Activated B cell treated with CpG ODN at 0.5 μM for 24 hours (primary cell): ENCODE measurements at regions not wholly inside any gene's neighbourhood (a gene's known extent, or its start where the extent isn't known, plus 50 kb on each side); places are given as distances from the start of the nearest gene placed in this dataset.
"Not testable (repeated sequence)": the region's sequence is repeated elsewhere in the genome, so short reads cannot be mapped to it uniquely, and the experiment has no call there.

Source experiments
- ATAC-seq: fragments of 200-7000 bp; cut with Tn5 transposase; one replicate; pipeline ENCODE4 v1.10.0; 2021; ENCODE audit warnings: low read depth, mild to moderate bottlenecking, moderate library complexity
- CTCF ChIA-PET: fragments of 350-600 bp; sonication (Branson Sonifier 250); formaldehyde crosslinking; loops from one replicate; lab custom pipeline; 2021; ENCODE audit warnings: antibody characterized with exemption; lab: Charles Lee
- POLR2A ChIA-PET: fragments of 350-600 bp; sonication (Branson Sonifier 250); formaldehyde crosslinking; loops from one replicate; lab custom pipeline; 2021; ENCODE audit warnings: antibody characterized with exemption; lab: Charles Lee
- DNase-seq: peaks from one replicate; pipeline ENCODE4 v3.0.0; 2022
- H3K27ac Mint-ChIP-seq: one replicate; pipeline ENCODE4 v1.8.0; 2020; ENCODE audit warnings: mixed read lengths
- H3K27me3 Mint-ChIP-seq: one replicate; pipeline ENCODE4 v1.8.0; 2021; ENCODE audit warnings: mixed read lengths
- H3K36me3 Mint-ChIP-seq: one replicate; pipeline ENCODE4 v1.8.0; 2021; ENCODE audit warnings: low read depth, mixed read lengths
- H3K4me1 Mint-ChIP-seq: one replicate; pipeline ENCODE4 v1.8.0; 2021; ENCODE audit warnings: mixed read lengths
- H3K4me3 Mint-ChIP-seq: one replicate; pipeline ENCODE4 v1.8.0; 2020; ENCODE audit warnings: mild to moderate bottlenecking, mixed read lengths
- H3K9me3 Mint-ChIP-seq: one replicate; pipeline ENCODE4 v1.8.0; 2020; ENCODE audit warnings: mixed read lengths
- CTCF ChIP-seq: fragments of 200-600 bp; IDR thresholded peaks from one replicate; pipeline ENCODE4 v1.8.0; 2022; ENCODE audit warnings: antibody characterized with exemption, mild to moderate bottlenecking
- intact Hi-C: fragments of 100-400 bp; cut with micrococcal nuclease; formaldehyde crosslinking; loops from one replicate; pipeline ENCODE4 v1.15.1; 2024

GRCh38 chr5:28391277-28391676, 1352.9 kb upstream of the CDH9 start:
- Mint-ChIP-seq H3K36me3 (no peaks in the 10 kb centered on the region), H3K27ac (no peak overlapping the region), H3K27me3 (no peaks in the 10 kb centered on the region), H3K9me3 (peaks cover 3% of the 10 kb centered on the region), H3K4me3 (no peak overlapping the region), H3K4me1 (no peaks in the 10 kb centered on the region)
- DNase-seq, result no peak
- intact Hi-C loops, result no loop called here
- ATAC-seq, result no peak
- TF ChIP-seq CTCF, result no peak
- ChIA-PET POLR2A (no interaction called here), CTCF (no interaction called here)

GRCh38 chr5:28390341-28390740, 1352.0 kb upstream of the CDH9 start:
- H3K36me3 Mint-ChIP-seq, result no peaks in the 10 kb centered on the region
- intact Hi-C loops, result no loop called here
- H3K9me3 Mint-ChIP-seq, result peaks cover 3% of the 10 kb centered on the region
- H3K27me3 Mint-ChIP-seq, result no peaks in the 10 kb centered on the region
- no peak for TF ChIP-seq CTCF
- POLR2A ChIA-PET, result no interaction called here
- no peak for DNase-seq
- H3K4me1 Mint-ChIP-seq, result no peaks in the 10 kb centered on the region
- no peak overlapping the region for H3K27ac Mint-ChIP-seq
- ATAC-seq, result no peak
- H3K4me3 Mint-ChIP-seq, result no peak overlapping the region
- CTCF ChIA-PET, result no interaction called here

GRCh38 chr5:28389727-28390126, 1351.3 kb upstream of the CDH9 start:
- POLR2A ChIA-PET, intact Hi-C loops, H3K36me3 Mint-ChIP-seq: not testable (repeated sequence)

GRCh38 chr5:28388428-28388827, 1350.0 kb upstream of the CDH9 start:
- CTCF ChIA-PET, result no interaction called here
- DNase-seq, result no peak
- Mint-ChIP-seq H3K27me3 (no peaks in the 10 kb centered on the region), H3K27ac (no peak overlapping the region), H3K36me3 (no peaks in the 10 kb centered on the region), H3K9me3 (peaks cover 5% of the 10 kb centered on the region), H3K4me1 (no peaks in the 10 kb centered on the region), H3K4me3 (no peak overlapping the region)
- ATAC-seq, result no peak
- no peak for TF ChIP-seq CTCF
- intact Hi-C loops, result no loop called here
- POLR2A ChIA-PET, result no interaction called here

More at GRCh38 chr5:28389727-28390126, 1351.3 kb upstream of the CDH9 start:
- H3K27ac Mint-ChIP-seq, ATAC-seq, H3K4me3 Mint-ChIP-seq, DNase-seq, H3K9me3 Mint-ChIP-seq, H3K27me3 Mint-ChIP-seq, CTCF ChIA-PET, H3K4me1 Mint-ChIP-seq: not testable (repeated sequence)

- POLR2A ChIA-PET, result no interaction called here
- DNase-seq, result no peak
- Mint-ChIP-seq H3K27me3 (no peaks in the 10 kb centered on the region), H3K27ac (no peak overlapping the region), H3K36me3 (no peaks in the 10 kb centered on the region), H3K9me3 (peaks cover 3% of the 10 kb centered on the region), H3K4me1 (no peaks in the 10 kb centered on the region), H3K4me3 (no peak overlapping the region)
- no peak for TF ChIP-seq CTCF
- intact Hi-C loops, result no loop called here
- no peak for ATAC-seq
- CTCF ChIA-PET, result no interaction called here
These were observed 1348.3 kb upstream of the CDH9 start for GRCh38 chr5:28386712-28387111.

- H3K36me3 Mint-ChIP-seq, result no peaks in the 10 kb centered on the region
- no peak for DNase-seq
- no peak overlapping the region for H3K4me3 Mint-ChIP-seq
- no peaks in the 10 kb centered on the region for H3K27me3 Mint-ChIP-seq
- H3K4me1 Mint-ChIP-seq, result no peaks in the 10 kb centered on the region
- no peak overlapping the region for H3K27ac Mint-ChIP-seq
- ChIA-PET POLR2A (no interaction called here), CTCF (no interaction called here)
- no peak for TF ChIP-seq CTCF
- intact Hi-C loops, result no loop called here
- peaks cover 14% of the 10 kb centered on the region for H3K9me3 Mint-ChIP-seq
- no peak for ATAC-seq
These were observed 1341.8 kb upstream of the CDH9 start for GRCh38 chr5:28380167-28380566.
